Peyer's patch (tissue), 4 donors: ENCODE measurements at regions not wholly inside any gene's neighbourhood (a gene's known extent, or its start where the extent isn't known, plus 50 kb on each side); places are given as distances from the start of the nearest gene placed in this dataset.

Source experiments
- CTCF ChIP-seq, 6 experiments: fragments of 450-650 bp in 4 of 6; fragments of 200-600 bp in 2 of 6; sonication (generic) in 1 of 6; IDR thresholded peaks; one replicate each; pipeline ENCODE4 v1.5.1; 2017 to 2019; ENCODE audit warnings: antibody characterized with exemption in 6 of 6, mild to moderate bottlenecking in 3 of 6, moderate library complexity in 1 of 6
- POLR2A ChIP-seq, 2 donors: fragments of 450-650 bp; IDR thresholded peaks; one replicate each; pipeline ENCODE4 v1.5.1; 2017; ENCODE audit warnings: antibody characterized with exemption in 2 of 2, mild to moderate bottlenecking in 2 of 2, moderate library complexity in 2 of 2

- TF ChIP-seq CTCF (IDR thresholded peaks at IDR 0.05) = no peak
- no peak for TF ChIP-seq POLR2A (IDR thresholded peaks at IDR 0.05)
Observed at GRCh38 chr9:101995231-101995630, 256.8 kb upstream of the GRIN3A start.
